ENCODE measurements at regions not wholly inside any gene's neighbourhood (a gene's known extent, or its start where the extent isn't known, plus 50 kb on each side); places are given as distances from the start of the nearest gene placed in this dataset.

GRCh38 chr15:53213336-53213735 lies 423.2 kb upstream of the ONECUT1 start:
- TF ChIP-seq MAX (IDR thresholded peaks at IDR 0.05) (no peak), MYC (IDR thresholded peaks at IDR 0.05; ENCODE audit: borderline replicate concordance, low read length) (no peak), BHLHE40 (IDR thresholded peaks at IDR 0.05; ENCODE audit: low read depth, low read length) (no peak), CTCF (IDR thresholded peaks at IDR 0.05) (no peak), EP300 (IDR thresholded peaks at IDR 0.05) (no peak)
